SK-N-MC (cell line): ENCODE measurements at regions not wholly inside any gene's neighbourhood (a gene's known extent, or its start where the extent isn't known, plus 50 kb on each side); places are given as distances from the start of the nearest gene placed in this dataset.

ENCODE experiments used
- DNase-seq: peaks from one replicate; pipeline ENCODE4 v3.0.0-alpha.2; 2011; ENCODE audit warnings: low read depth, low spot score
- H3K27ac ChIP-seq: fragments of 200-600 bp; sonication (generic); 2 replicates; pipeline ENCODE4 v1.5.1; 2016; ENCODE audit warnings: mixed run types
- H3K36me3 ChIP-seq: fragments of 200-600 bp; sonication (generic); 2 replicates; pipeline ENCODE4 v1.6.1; 2017; ENCODE audit warnings: antibody characterized with exemption, low read length, mixed read lengths; ENCODE audit not compliant: insufficient read depth
- H3K4me3 ChIP-seq: fragments of 200-600 bp; sonication (generic); 2 replicates; pipeline ENCODE4 v1.5.1; 2016
- H3K9ac ChIP-seq: fragments of 200-600 bp; sonication (generic); 2 replicates; pipeline ENCODE4 v1.8.0; 2017; ENCODE audit warnings: mixed run types, mixed read lengths; ENCODE audit not compliant: insufficient read length
- H3K9me3 ChIP-seq: fragments of 200-600 bp; sonication (generic); 2 replicates; pipeline ENCODE4 v1.6.1; 2017; ENCODE audit warnings: low read depth, mild to moderate bottlenecking, antibody characterized with exemption, low read length, moderate library complexity, mixed read lengths
- EZH2 ChIP-seq: fragments of 200-600 bp; sonication (generic); IDR thresholded peaks from one replicate; pipeline ENCODE4 v1.6.1; 2017; ENCODE audit warnings: antibody characterized with exemption
- FOXP2 ChIP-seq: optimal IDR thresholded peaks from 2 replicates; pipeline ENCODE3; 2011; ENCODE audit warnings: mild to moderate bottlenecking, moderate library complexity; ENCODE audit not compliant: insufficient read depth; ENCODE audit errors: extremely low read length, control extremely low read depth
- POLR2AphosphoS5 ChIP-seq: IDR thresholded peaks from 2 replicates; pipeline ENCODE4 v1.6.1; 2012; ENCODE audit warnings: mild to moderate bottlenecking, low read depth, low read length, borderline replicate concordance

- no peak overlapping the region for H3K9ac ChIP-seq
- no peaks in the 10 kb centered on the region for H3K36me3 ChIP-seq
- H3K27ac ChIP-seq = no peak overlapping the region
- no peak overlapping the region for H3K4me3 ChIP-seq
- no peaks in the 10 kb centered on the region for H3K9me3 ChIP-seq
- DNase-seq = no peak
- no peak for TF ChIP-seq EZH2
- no peak for TF ChIP-seq POLR2AphosphoS5
- no peak for TF ChIP-seq FOXP2
These were observed 131.3 kb downstream of the URI1 start for GRCh38 chr19:30073152-30074000.

DNA sequence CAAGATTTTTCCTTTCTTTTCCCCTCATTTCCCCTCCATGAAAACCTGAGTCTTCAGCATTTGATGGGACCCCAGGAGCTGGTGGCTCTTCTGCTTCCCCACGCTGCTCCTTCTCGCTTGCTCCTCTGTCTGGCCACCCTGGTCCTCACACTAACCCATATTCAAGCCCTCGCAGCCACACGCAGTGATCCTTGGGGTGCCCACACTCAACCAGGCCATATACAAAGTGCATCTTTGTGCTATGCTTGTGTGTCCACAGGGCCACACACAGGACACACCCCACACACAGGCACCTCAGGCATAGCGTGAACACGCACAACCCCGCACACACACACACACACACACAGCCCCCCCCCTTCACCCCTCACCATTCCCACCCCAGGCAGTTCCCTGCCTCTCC, 132.1 kb downstream of the URI1 start:
- no peak overlapping the region for H3K9ac ChIP-seq
- no peaks in the 10 kb centered on the region for H3K36me3 ChIP-seq
- TF ChIP-seq FOXP2 (no peak), EZH2 (no peak), POLR2AphosphoS5 (no peak)
- H3K9me3 ChIP-seq = no peaks in the 10 kb centered on the region
- DNase-seq = no peak
- no peak overlapping the region for H3K27ac ChIP-seq
- H3K4me3 ChIP-seq = no peak overlapping the region

DNA sequence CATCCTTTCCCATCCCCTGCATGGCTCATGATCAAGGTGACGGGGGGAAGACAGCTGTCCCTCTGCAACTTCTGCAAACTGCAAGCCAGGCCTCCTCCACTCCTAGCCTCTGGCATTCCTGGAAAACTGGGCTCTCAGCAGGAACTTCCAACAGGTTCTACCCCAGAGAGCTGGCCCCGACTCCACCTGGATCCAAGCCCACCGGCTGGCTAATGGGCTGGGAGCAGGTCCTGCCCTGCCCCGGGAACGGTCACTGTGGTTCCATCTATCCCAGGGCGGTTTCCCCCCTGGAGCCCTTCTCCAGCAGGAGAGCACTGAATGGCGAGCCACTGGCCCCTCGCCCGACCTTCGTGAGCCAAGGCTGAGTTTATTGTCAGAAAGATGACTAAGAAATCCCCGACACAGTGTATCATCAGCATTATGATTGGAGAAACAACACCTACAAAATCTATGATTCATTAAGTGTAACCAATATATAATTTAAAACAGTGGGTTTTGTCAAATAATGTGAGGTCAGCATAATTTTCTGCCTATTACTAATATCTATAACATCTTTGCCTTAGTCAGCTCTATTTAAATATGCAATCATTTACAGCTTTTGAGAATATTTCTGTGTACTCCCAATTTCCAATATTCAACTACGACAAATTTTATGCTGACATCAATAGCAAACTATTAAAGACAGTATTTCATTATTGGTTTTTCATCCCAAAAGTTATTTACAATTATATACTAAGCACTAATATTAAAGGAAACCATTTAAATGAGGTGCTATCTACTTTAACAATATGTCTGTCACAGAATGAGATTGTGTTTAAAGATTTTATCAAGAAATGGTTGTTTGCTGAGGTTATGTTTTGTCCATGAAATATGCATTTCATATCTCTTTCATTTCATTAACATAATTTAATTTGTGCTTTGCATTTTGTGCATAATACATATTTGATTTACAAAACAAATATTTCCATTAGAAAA, 133.0 kb downstream of the URI1 start:
- DNase-seq = no peak
- Histone ChIP-seq H3K36me3 (no peaks in the 10 kb centered on the region), H3K4me3 (no peak overlapping the region), H3K9me3 (no peaks in the 10 kb centered on the region), H3K27ac (no peak overlapping the region), H3K9ac (no peak overlapping the region)
- no peak for TF ChIP-seq POLR2AphosphoS5
- TF ChIP-seq FOXP2 = no peak
- no peak for TF ChIP-seq EZH2

GRCh38 chr19:30076101-30076551, 134.1 kb downstream of the URI1 start:
- no peak for DNase-seq
- H3K9me3 ChIP-seq = no peaks in the 10 kb centered on the region
- no peak overlapping the region for H3K9ac ChIP-seq
- no peak overlapping the region for H3K4me3 ChIP-seq
- H3K27ac ChIP-seq = no peak overlapping the region
- TF ChIP-seq FOXP2 = no peak
- no peak for TF ChIP-seq EZH2
- no peak for TF ChIP-seq POLR2AphosphoS5
- no peaks in the 10 kb centered on the region for H3K36me3 ChIP-seq

GRCh38 chr19:30076751-30077670, 135.0 kb downstream of the URI1 start:
- no peak for DNase-seq
- H3K9me3 ChIP-seq = no peaks in the 10 kb centered on the region
- TF ChIP-seq FOXP2 = no peak
- no peak for TF ChIP-seq POLR2AphosphoS5
- TF ChIP-seq EZH2 = no peak
- H3K27ac ChIP-seq = no peak overlapping the region
- no peak overlapping the region for H3K4me3 ChIP-seq
- no peak overlapping the region for H3K9ac ChIP-seq
- no peaks in the 10 kb centered on the region for H3K36me3 ChIP-seq

DNA sequence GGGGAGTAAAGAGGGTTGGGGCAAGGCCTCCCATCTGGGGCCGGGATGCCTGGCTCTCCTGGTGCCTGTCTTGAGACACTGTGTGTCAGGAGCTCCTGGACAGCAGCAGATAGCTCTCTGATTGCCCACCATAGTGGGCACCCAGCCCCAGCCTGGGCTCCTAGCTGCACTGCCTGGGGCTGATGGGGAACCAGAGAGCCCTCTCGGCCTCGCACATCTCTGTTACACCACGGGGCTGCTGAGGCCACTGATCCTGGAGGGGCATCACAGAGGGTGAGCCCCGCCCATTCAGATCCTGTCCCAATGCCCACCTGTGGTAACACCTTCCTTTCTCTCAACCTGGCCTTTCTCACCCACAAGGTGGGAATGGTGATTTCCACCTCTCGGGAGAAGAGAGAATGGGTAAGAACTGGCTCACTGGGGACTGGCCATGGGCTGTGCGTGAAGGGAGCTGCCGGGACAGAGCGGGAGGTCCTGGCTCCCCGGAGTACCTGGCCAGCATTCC, 135.9 kb downstream of the URI1 start:
- Histone ChIP-seq H3K9ac (no peak overlapping the region), H3K36me3 (no peaks in the 10 kb centered on the region), H3K9me3 (no peaks in the 10 kb centered on the region), H3K4me3 (no peak overlapping the region), H3K27ac (no peak overlapping the region)
- TF ChIP-seq POLR2AphosphoS5 (no peak), EZH2 (no peak), FOXP2 (no peak)
- DNase-seq = no peak

- H3K4me3 ChIP-seq = no peak overlapping the region
- H3K9me3 ChIP-seq = no peaks in the 10 kb centered on the region
- DNase-seq = no peak
- H3K9ac ChIP-seq = no peak overlapping the region
- no peaks in the 10 kb centered on the region for H3K36me3 ChIP-seq
- no peak for TF ChIP-seq POLR2AphosphoS5
- TF ChIP-seq FOXP2 = no peak
- TF ChIP-seq EZH2 = no peak
- no peak overlapping the region for H3K27ac ChIP-seq
These were observed 136.4 kb downstream of the URI1 start for GRCh38 chr19:30078381-30078910.
